Fibroblast of skin of right biceps (primary cell): ENCODE measurements at regions not wholly inside any gene's neighbourhood (a gene's known extent, or its start where the extent isn't known, plus 50 kb on each side); places are given as distances from the start of the nearest gene placed in this dataset.

ENCODE experiments used
- DNase-seq: peaks from one replicate; pipeline ENCODE4 v3.0.0-alpha.2; 2013

DNA sequence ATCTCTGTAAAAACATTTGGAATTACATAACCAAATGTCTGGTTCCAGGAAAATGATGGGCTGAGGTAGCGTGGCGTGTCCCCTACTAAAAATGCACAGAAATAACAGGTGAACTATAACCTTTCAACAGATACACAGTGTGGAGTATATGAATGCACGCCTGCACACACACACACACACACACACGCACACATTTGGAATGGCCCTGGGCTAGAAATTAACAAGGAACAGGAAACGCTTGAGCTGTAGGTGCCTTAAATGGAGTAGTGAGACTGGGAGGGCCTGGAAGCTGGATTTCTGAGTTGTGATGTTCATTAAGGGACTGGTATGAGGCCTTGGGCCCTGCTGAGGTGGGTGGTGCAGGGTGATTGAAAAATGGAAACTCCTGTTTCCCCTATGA, 246.5 kb upstream of the C1orf174 start:
- no peak for DNase-seq

- no peak for DNase-seq
Measured at GRCh38 chr1:4147509-4147908, 247.4 kb upstream of the C1orf174 start.

- DNase-seq = no peak
Measured at GRCh38 chr1:4149281-4149680, 249.2 kb upstream of the C1orf174 start.

DNA sequence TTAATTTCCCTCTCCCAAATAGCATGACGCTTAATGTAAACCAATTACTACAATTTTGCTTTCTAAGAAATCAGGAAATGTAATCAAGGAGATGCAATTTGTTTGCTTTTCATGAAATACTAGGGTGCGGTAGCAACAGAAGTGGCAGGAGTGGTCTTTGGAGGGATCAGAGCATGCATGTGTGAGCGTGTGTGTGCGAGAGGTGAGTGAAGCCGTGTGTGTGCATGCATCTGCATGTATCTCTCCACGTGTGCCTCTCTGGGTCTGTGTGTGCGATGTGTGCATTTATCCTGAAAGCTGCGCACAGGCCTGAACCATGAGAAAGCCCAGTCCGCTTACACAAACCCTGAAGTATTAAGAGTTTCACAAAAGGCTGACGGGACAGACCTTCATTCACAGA, 249.8 kb upstream of the C1orf174 start:
- DNase-seq = no peak

- DNase-seq = no peak
Measured at GRCh38 chr1:4150262-4150661, 250.2 kb upstream of the C1orf174 start.

- DNase-seq = no peak
Measured at GRCh38 chr1:4152266-4152665, 252.2 kb upstream of the C1orf174 start.

GRCh38 chr1:4153571-4153970, 253.5 kb upstream of the C1orf174 start:
- DNase-seq = no peak

- DNase-seq = no peak
Measured at GRCh38 chr1:4156241-4156973, 256.3 kb upstream of the C1orf174 start.

DNA sequence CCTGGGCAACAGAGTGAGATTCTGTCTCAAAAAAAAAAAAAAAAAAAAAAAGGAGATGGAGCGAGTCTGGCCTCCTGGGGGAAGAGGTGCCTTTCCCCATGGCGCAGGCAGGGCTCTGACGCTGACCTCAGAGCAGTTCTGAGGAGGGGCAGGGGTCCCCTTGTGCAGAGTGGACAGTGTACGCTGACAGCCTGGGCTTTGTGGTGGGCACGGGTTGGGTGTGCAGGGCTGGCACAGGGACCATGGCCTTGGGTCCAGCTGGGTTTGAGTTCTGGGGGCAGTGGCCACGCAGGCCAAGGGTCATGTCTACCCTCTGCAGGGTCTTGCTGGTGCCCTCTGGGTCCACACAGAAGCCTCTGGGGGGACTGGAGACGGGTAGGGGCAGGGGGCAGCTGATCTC, 260.1 kb upstream of the C1orf174 start:
- no peak for DNase-seq

DNA sequence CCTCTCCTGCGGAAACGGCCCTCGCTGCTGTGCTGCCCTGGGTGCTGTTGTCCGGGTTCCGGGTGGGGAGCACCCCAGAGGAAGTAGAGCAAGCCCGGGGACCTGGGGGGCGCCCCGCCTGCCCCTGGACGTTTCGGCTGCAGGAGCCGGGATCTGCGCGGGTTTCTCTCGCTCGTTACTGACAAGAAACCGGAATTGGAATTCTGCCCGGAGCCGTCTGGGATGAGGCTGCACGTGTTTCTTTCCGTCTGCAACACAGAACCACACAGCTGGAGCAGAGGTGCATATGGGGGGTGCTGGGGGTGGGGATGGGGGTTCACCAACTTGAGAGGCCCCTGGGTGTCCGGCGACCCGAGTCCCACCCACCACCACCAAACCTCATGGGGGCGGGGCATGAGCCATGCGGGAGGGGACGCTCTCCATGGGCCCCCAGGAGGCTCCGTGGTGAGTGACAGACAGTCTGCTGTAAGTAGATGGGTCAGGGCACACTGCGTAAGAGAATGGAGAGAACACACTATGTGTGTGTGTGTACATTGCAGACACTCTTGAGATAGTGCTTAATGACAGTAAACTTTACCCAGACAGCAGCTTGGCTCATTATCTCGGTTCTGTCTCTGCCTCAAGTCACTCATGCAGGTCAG, 261.4 kb upstream of the C1orf174 start:
- no peak for DNase-seq

DNA sequence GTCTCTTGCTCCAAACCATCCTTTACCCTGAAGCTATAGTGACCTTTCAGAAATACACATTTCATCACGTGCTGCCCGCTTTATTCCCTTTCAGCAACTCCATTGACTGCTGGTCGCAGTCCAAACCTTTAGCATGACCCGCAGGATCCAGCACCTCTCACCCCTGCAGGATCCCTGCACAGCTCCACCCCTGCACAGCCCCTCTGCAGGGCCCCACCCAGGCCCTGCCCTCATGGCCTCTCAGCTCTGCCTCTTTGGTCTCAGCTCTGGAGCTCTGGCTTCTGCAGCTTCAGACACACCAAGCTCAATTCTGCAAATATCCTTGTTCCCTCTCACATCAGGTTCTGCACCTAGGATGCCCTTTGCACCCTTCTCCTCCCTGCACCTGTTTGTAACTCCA, 264.9 kb upstream of the C1orf174 start:
- no peak for DNase-seq

DNA sequence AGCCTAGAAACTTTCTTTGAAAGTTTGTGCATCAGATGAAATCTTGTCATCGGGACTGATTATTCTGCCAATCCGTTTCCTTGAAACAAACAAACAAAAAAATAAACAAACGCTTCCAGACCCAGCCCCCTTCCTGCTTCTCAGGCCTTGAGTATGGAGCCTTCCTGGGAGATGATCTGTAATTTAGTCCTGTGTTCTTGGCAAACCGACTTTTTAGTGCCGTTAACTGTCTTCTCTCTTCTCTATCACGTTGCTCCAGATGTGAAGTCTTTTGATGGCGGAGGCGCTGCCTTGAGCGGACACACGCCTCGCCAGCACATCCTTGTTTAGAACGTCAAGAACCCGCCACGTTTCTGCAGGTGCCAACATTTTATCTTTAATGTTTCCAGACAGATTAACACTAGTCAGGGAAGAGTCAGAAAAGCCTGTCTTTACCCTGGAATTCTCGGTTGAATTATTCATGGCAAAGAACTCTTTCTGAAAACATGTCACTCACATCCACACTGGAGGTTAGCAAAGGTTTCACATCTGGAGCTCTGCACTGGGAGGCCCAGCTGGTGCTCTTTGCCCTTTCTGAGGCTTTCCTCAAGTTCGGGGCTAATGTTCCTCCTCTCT, 265.7 kb upstream of the C1orf174 start:
- no peak for DNase-seq

DNA sequence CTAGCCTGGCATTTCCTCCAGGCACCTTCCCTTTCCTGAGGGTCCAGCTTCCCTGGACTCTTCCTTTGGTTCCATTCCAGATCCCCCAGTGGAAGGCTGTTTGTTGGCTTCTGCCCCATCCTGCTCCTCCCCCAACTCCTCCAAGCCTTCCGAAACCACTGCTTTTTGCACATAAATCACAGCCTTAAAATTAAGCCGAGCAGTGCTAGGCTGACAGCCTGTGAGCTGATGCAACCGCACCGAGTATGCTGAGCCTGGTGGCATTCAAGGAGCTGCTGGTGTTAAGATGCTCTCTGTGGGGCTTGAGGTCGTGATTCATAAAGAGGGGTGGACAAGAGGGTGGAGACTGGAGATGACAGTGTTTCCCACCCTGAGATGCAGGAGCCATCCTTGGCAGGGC, 266.6 kb upstream of the C1orf174 start:
- DNase-seq = no peak

DNA sequence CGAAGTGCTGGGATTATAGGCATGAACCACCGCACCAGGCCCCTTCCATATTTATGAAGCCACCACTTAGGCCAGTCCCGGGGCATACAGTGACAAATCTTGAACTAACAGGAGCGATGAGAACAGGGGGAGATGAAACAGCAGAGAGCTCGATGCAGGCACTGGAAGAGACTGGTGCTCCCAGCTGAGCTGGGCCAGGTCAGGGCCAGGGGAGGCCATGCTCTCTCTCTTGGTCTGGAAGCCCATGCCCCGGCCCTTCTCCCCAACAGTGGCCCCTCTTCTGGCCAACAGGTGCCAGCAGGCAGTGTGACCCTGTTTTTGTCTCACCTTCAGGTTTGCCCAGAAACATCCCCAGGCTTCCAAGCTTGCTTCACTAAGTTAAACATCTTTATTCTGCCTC, 269.9 kb upstream of the C1orf174 start:
- no peak for DNase-seq

DNA sequence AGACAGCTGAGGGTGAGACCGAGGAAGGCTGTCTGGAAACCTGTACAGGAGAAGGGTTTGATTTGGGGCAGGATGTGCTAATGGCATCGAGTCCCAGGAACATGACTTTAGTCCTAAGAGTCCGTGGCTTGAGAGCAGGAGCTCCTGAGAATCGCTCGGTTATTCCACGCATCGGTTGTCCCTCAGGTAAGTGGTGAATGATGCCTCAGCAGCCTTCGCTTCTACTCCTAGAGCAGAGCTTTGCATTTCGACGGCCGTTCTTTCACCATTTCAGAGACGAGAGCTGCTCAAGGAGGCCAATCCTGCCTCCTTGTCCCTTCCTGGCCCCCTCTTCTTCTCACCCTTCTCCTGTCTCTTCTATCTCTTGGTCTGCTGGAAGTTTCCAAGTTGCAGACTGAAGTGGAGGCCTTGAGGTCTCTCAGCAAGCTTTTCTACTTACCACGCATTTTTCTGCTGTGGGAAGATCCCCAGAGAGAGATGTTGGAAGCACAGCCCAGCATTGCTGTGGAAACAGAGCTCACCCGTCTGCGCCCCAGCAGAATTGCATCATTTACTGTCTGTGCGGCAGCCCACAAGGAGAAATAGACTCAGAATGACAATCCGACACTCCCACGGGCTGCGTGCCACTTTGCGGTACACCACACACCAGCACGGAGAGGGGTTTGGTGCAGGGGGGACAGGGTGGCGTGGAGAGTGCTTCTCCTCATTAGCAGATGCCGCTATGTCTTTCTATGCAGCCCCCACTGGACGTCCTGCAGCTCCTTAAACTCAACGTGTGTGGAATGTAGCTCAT, 270.7 kb upstream of the C1orf174 start:
- DNase-seq = no peak

DNA sequence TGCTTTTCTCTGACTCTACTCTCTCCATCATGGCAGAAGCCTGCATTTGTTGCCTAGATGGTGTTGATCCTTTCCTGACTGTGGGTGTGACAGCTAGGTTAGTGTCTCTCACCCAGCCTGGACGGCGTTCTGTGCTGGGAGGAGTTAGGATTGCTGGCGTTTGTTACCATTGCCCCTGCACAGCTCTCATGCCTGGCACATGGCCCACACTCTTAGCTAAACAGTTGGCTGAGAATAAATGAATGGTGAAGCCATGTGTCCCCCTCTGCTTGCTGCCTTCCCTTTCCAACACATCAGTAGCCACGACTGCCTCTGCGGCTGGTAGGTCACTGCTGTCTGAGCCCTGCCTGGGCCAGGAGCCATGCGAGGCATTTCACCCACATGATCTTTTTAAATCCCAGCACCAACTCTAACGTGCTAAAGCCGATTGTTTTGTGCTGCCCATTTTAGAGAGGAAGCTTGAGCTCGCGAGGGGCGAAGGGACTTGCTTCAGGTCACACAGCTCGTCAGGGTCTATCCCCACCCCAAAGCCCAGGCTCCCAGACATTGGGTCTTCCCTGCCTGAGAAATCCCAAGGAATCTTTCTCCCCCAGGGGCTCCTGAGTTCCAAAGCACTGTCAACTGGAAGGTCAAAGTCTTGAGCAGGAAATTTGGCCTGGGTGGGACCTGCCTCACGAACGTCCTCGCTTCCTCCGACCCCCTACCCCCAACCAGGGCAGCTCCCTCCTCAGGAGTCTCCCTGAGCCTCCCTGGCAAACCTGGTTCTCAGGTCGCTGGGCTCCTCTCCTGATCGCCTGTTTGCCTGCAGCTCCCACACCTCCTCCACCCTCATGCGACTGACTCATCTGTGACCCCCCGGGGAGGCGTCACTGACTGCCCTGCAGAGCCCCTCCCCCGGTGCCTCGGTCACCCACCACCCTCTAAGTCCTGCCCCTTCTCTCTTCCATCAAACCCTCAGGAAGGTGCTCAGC, 271.7 kb upstream of the C1orf174 start:
- no peak for DNase-seq

DNA sequence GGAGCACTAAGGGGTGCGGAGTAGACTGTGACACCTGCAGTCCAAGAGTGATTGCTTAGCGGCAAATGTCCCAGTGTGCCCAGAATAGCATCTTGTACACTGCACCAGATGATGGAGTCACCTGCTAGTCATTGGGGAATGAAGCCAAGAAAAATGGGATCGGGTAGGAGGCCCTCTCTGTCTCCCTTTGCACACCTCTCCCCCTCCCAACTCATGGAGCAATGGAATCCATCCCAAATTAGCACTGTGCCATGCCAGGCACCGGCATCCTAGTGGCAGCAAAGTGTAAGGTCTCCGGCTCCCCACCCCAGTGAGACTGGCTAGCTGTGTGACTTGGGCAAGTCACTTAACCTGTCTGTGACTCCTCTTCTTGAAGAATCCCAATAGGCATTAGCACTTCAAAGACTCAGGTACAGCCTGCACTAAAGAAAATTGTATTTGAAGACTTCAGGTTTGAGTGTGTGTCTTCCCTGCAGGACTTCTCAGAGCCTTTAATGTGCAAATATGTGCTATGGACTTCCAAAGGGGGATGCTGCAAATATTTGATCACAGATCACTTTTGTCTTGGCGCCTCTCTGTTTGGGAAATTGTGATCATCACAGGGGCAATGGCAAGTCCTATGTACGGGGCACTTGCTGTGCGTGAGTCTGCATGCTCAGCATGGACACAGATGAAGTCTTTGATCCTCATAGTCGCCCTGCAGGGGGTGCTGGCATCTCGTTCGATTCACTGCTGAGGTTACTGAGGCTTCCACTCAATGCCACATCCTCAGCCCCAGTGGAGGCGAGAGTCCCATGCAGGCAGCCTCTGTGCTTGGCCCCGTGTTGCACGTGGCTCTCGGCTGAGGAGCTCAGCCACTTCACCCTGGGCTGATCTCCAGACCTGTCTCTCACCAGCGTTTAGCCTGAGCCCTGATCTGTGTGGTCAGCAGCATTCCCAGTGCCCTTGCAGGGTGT, 272.9 kb upstream of the C1orf174 start:
- DNase-seq = no peak

GRCh38 chr1:4173731-4174130, 273.7 kb upstream of the C1orf174 start:
- no peak for DNase-seq

GRCh38 chr1:4174291-4175200, 274.5 kb upstream of the C1orf174 start:
- no peak for DNase-seq
